ENCODE measurements at regions not wholly inside any gene's neighbourhood (a gene's known extent, or its start where the extent isn't known, plus 50 kb on each side); places are given as distances from the start of the nearest gene placed in this dataset.

- TF ChIP-seq, protein P1, sequence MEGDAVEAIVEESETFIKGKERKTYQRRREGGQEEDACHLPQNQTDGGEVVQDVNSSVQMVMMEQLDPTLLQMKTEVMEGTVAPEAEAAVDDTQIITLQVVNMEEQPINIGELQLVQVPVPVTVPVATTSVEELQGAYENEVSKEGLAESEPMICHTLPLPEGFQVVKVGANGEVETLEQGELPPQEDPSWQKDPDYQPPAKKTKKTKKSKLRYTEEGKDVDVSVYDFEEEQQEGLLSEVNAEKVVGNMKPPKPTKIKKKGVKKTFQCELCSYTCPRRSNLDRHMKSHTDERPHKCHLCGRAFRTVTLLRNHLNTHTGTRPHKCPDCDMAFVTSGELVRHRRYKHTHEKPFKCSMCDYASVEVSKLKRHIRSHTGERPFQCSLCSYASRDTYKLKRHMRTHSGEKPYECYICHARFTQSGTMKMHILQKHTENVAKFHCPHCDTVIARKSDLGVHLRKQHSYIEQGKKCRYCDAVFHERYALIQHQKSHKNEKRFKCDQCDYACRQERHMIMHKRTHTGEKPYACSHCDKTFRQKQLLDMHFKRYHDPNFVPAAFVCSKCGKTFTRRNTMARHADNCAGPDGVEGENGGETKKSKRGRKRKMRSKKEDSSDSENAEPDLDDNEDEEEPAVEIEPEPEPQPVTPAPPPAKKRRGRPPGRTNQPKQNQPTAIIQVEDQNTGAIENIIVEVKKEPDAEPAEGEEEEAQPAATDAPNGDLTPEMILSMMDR (conservative IDR thresholded peaks at IDR 0.05; ENCODE audit: low read depth, low read length), result no peak
- TF ChIP-seq EZH2phosphoT487 (IDR thresholded peaks at IDR 0.05; ENCODE audit: borderline replicate concordance, low read length) (no peak), EZH2 (IDR thresholded peaks at IDR 0.05; ENCODE audit: low read length, unreplicated experiment) (no peak)
Measured at GRCh38 chr21:26238646-26239045, 68.1 kb upstream of the APP start.
